ENCODE measurements at regions not wholly inside any gene's neighbourhood (a gene's known extent, or its start where the extent isn't known, plus 50 kb on each side); places are given as distances from the start of the nearest gene placed in this dataset.

- DNase-seq (ENCODE audit: low spot score), result no peak
These were observed 100.7 kb upstream of the CTTNBP2 start for GRCh38 chr7:117973975-117974374.

DNA sequence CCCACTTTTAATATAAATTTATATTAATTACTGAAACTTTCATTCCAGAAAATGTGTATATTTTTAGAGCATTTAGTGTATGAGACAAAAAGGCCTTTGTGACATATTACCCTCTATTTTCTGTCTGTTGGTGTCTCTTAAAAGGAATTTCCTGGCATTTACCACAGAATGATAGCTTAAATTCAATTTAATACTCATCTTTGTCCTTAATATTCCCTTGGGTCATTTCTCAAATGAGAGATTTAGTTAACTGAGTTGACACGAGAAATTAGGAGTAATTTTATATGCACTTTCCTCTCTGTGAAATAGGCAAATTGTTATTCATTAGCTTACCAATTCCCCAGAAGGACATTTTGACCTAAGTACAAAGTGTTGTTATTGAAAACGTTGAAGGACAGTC is 101.7 kb upstream of the CTTNBP2 start:
- no peak for DNase-seq (ENCODE audit: low spot score)

- DNase-seq (ENCODE audit: low spot score), result no peak
These were observed 102.2 kb upstream of the CTTNBP2 start for GRCh38 chr7:117975476-117975875.

DNA sequence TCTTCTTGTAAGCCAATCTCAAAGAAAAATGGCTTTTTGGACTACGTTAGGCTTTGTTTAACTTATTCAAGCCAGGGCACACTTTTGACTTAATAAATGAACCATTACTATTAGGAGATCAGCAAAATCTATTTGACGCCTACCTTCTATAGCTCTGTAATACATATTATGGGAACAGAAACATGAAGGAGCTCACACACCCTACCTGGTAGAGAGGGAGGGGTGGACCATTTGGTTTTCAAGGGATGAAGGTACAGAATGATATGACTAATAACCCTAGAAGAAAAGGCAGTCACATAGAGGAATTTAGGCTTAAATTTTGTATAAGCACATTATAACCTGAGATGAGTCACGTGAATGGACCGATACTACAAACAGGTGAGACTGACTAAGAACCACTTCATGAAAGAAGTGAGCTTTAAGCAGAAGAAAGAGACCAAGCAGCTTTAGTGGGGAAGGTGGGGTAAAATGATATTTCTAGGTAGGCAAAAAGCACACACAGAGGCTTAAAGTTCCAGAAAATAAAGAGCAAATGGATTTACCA is 106.8 kb upstream of the CTTNBP2 start:
- no peak for DNase-seq (ENCODE audit: low spot score)

DNA sequence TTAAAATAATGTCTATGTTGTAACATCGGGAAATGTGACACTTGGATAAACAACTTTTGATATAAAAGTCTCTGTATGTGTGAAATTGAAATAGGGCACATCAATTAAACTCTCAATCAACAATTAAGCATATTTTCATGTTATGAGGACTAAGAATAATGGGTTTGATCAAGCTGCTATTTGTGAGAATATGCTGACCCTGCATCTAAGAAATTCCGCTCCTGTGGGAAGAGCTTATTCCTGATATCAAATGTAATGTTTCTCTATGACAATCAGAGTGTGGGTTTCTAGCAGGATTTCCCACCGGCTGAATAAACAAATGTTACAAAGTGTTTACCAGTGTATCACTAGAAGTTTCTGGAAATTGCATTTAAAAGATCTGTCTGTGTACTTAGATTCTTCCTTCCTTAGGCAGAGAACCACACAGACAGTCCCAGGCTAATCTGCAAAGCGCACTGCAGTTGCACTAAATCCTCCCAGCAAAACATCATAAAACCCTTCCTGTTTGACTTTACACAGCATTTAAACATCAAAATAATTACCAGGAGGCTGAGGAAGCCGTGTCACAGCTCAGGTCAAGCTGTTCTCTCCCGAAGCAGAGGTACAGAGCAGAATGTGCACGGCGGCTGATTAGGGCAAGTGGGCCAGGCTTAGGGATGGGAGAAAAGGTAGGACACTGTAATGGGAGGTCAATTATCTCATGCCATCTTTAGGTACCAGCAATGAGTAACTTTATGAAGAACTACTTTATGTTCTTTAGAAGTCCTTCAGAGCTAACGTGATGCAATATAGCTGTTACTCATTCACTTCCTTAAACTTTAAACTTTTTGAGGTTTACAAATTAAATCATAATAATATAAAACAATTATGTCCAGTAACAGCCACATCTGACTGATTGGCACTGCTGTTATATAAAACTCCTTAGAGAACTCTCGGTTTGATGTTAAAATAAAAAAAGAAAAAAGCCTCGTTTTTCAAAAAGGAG is 109.1 kb upstream of the CTTNBP2 start:
- no peak for DNase-seq (ENCODE audit: low spot score)

DNA sequence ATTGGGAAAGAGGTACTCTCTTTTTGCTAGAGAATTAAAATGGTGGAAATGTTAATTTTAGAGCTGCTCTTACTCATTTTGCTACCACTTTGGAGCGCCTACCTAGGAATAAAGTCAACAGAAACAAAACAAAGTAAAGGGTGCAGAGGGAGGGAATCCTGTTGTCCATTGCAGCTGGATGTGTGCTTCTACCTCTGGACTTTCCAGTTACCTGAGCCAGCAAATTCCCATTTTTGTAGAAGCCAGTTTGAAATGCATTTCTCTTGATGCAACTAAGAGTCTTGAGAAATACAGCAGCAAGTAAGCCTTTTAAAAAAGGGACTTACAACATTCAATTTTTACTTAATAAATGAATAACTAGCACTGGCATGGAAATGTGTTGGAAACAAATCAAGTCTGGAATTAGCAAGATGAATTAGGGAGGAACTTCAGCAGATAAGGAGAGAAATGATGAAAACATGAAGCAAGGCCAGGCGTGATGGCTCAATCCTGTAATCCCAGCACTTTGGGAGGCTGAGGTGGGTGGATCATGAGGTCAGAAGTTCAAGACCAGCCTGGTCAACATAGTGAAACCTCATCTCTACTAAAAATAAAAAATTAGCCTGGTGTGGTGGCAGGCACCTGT is 113.5 kb upstream of the CTTNBP2 start:
- DNase-seq (ENCODE audit: low spot score), result no peak

DNA sequence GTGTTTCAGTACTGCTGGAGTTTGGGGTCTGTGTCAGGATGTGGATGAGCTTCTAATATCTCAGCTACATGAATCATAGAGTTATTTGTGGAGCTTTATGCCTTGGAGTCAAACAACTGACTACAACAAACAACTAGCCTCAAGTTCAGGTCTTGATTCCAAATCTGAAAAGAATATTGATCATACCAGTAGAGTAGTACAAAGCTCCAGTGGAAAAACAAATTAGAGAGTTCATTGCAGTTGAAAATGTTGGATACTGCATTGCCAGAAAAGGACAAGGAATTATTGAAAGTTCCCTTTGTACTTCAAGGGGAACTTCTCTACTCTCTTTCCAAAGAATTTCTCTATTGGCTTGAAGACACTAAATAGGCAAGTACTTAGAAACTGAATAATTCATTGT is 117.6 kb upstream of the CTTNBP2 start:
- no peak for DNase-seq (ENCODE audit: low spot score)

DNA sequence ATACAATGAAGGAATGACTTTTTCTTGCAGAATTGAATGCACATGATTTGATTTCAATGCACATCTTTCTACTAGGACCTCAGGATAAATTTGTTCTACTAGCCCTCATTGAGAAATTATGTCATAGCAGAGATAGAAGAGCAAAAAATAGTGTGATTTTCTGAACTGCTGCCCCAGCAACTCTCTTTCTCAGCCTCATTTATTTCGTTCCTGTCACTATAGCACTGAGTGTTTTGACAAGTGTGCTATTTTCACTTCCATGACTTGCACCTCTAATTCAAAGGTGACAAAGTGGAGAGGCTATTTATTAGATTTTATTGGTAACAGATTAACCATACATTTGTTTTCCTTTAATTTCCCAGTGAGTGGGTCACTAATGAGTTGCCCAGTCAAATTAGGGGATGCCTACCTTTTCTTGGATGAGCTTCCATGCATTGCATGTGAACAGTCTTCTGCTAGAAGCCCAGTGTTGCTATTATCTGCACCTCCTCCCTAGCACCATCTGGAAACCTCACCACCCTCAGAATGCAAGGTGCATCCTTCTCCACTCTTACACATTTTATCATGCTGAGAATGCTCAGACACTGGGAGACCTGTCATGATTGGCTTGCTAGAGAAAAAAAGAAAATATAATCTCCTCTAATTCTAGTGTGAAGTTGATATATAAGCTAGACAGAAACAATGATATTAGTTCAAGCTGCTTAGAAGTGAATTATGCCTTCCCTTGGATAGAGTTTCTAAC is 119.6 kb upstream of the CTTNBP2 start:
- DNase-seq (ENCODE audit: low spot score), result no peak

GRCh38 chr7:117993377-117994003 is 120.2 kb upstream of the CTTNBP2 start:
- peak; percentile 59 for DNase-seq (ENCODE audit: low spot score)

DNA sequence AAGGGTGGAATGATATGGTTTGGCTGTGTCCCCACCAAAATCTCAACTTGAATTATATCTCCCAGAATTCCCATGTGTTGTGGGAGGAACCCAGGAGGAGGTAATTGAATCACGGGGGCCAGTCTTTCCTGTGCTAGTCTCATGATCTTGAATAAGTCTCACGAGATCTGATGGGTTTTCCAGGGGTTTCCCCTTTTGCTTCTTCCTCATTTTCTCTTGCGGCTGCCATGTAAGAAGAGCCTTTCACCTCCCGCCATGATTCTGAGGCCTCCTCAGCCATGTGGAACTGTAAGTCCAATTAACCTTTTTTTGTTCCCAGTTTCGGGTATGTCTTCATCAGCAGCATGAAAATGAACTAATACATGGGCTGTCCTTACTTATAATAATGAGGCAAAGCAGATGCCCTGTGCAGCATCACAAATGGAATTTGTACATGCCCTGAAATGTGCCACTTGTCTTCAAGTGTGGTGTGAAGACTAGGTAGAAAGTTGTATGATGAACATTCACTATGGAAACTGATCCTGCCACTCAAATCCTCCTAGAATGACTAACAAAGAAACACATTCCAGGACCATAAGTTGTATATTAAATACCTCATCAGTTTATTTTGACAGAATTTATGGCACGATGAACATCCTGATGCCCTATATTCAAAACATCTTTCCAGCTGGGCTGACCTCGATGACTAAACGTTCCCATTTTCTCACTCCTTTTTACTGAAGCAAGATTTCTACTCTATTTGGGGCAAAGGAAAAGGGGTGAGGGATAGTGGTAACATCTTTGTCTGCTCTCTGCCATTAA is 122.8 kb upstream of the CTTNBP2 start:
- no peak for DNase-seq (ENCODE audit: low spot score)

DNA sequence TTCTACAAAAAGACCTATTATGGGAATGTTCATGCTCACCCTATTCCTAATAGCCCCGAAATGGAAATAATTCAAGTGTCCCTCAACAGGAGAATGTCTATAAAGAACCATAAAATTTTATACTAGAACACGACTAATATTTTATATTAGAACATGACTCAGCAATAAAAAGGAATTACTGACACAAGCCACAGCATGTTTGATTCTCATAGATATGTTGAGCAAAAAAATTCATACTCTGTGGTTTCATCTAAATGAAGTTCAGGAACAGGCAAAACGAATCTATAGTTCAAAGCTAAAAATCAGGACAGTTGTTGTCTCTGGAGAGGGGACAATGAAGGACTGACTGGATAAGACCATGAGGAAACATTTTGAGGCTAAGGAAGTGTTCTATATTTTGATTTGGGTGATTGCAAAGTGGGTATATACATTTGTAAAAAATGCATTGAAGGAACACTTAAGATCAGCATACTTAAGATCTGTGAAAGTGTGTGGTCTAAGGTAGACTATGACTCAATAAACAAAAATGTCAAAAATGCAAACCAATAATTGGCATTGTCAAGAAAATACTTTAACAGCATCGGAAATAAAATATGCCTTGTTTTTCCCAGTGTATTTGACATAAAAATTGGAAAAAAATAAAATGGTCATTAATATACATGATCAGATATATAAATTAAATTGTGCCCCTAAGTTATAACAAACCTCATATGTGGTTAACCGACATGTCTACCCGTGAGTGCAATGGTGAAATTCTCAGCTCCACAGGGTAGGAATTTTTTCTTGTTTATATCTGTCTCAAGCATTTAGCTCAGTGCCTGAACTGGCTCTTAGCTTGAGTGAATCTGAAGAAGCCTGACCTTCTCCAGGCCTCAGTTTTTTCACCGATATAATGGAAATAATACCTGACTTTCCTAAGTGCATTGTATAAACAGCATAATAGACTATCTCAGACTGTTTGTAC is 124.9 kb upstream of the CTTNBP2 start:
- DNase-seq (ENCODE audit: low spot score), result no peak

GRCh38 chr7:118000480-118001202 is 127.4 kb upstream of the CTTNBP2 start:
- no peak for DNase-seq (ENCODE audit: low spot score)

DNA sequence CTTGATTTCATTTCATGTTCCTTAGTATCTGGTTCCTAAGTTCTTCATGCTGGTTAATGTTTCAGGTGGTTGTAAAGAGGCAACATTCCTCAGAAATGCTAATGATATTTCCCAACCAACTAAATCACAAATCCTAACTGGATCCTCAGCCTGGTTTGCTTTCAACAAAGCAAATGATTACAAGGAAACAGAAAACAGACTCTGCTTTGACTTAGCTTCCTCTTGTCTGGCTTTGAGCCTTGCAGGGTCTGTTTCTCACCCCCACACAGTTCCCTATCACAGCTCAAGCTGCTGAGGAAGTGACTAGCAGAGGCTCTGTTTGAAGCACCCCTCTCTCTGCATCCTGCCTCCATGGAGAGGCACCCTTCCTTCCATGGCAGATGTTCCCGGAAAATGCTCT is 130.2 kb upstream of the CTTNBP2 start:
- DNase-seq (ENCODE audit: low spot score), result no peak

DNA sequence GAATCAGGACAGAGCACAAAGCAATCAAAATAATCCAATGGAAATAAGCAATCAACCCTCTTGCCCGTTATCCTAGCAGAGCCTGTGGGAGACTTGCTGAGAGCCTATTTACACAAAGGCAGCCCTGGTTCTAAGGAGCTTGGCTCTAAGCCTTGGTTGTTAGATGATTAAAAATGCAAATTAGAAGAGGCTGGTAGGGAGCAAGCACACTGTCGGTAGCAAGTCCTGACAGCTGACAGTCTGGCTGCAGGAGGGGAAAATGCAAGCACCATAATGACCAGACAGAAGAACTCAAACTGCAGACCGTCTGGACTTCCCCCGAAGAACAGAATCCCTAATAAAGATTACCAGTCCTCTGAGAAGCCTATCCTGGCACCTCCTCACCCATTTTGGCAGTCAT is 131.8 kb upstream of the CTTNBP2 start:
- DNase-seq (ENCODE audit: low spot score), result no peak

GRCh38 chr7:118006979-118007378 is 133.7 kb upstream of the CTTNBP2 start:
- DNase-seq (ENCODE audit: low spot score), result peak; percentile 4

DNA sequence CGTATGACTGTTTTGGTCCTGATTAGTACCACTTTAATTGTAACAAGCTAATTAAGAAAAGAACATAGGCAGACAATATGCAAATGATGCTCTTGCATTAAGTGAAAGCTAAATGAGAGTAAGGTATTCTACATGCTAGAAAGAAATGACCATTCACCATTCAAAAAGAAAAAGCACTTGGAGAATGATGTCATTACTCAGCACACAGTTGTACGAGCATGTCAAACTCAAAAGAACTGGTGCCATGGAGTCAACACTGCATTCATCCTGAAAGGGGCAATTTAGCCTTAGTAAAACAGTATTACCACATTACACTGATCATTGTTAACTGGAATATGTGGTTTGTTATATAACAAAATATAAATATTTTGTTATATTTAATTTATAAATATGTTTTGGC is 136.2 kb upstream of the CTTNBP2 start:
- DNase-seq (ENCODE audit: low spot score), result no peak

- no peak for DNase-seq (ENCODE audit: low spot score)
These were observed 138.4 kb upstream of the CTTNBP2 start for GRCh38 chr7:118011652-118012051.

DNA sequence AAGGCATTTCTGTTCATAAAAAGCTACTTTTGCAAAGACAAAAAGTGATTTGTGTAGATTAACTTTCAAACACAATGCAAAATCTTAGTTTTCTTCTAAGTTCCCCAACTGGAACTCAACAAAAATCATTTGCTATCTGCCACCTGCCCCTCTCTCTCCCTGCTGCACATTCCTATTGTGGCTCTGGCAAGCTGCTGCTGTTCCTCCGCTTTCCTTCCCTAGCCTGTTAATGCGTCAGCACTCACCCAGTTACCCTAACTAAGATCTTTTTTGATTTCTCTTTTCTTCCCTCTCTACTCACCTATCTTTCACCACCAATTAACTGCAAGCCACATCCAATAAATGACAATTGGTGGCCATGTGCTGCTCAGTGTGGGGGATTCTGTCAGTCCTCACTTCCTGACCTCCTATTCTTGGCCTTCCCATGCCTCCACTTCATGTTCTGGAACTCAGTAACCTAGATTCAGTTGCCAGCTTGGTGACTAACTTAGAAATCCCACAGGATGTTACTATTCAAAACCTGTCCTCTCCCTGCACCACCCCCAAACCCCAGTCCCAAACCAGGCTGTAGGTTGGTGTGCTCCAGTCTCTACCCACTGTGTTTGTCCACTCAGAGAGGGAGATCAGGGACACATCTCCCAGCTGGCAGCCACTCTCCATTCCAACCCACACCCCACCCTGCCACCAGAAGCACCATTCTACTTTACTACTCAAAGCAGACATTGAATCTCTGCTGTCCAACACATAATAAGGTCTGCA is 140.2 kb upstream of the CTTNBP2 start:
- DNase-seq (ENCODE audit: low spot score), result no peak

- no peak for DNase-seq (ENCODE audit: low spot score)
These were observed 149.3 kb upstream of the CTTNBP2 start for GRCh38 chr7:118022546-118022945.

Measured in SW480 (cell line).